Nephron progenitor cell (in vitro differentiated cells): ENCODE measurements at regions not wholly inside any gene's neighbourhood (a gene's known extent, or its start where the extent isn't known, plus 50 kb on each side); places are given as distances from the start of the nearest gene placed in this dataset.

Experiments used
- DNase-seq: peaks from one replicate; pipeline ENCODE4 v3.0.0; 2021
- H3K27ac Mint-ChIP-seq: 2 replicates; pipeline ENCODE4 v1.8.0; 2021; ENCODE audit warnings: mild to moderate bottlenecking, moderate library complexity, mixed read lengths
- H3K27me3 Mint-ChIP-seq: 2 replicates; pipeline ENCODE4 v1.8.0; 2021; ENCODE audit warnings: mild to moderate bottlenecking, low read depth, mixed read lengths; ENCODE audit not compliant: poor library complexity
- H3K36me3 Mint-ChIP-seq: 2 replicates; pipeline ENCODE4 v1.8.0; 2021; ENCODE audit warnings: low read depth, mixed read lengths
- H3K4me1 Mint-ChIP-seq: 2 replicates; pipeline ENCODE4 v1.8.0; 2021; ENCODE audit warnings: mixed read lengths
- H3K4me3 Mint-ChIP-seq: 2 replicates; pipeline ENCODE4 v1.8.0; 2021; ENCODE audit warnings: mild to moderate bottlenecking, moderate library complexity, mixed read lengths
- H3K9me3 Mint-ChIP-seq: 2 replicates; pipeline ENCODE4 v1.8.0; 2021; ENCODE audit warnings: mild to moderate bottlenecking, moderate library complexity, mixed read lengths
- CTCF ChIP-seq: fragments of 200-600 bp; sonication (generic); IDR thresholded peaks from 2 replicates; pipeline ENCODE4 v1.5.0; 2021; ENCODE audit warnings: antibody characterized with exemption

GRCh38 chr9:3012842-3013241, 168.9 kb upstream of the PUM3 start:
- no peak for TF ChIP-seq CTCF

GRCh38 chr9:3012245-3012644, 168.3 kb upstream of the PUM3 start:
- H3K27me3 Mint-ChIP-seq, result no peaks in the 10 kb centered on the region
- H3K4me3 Mint-ChIP-seq, result no peak overlapping the region
- no peaks in the 10 kb centered on the region for H3K9me3 Mint-ChIP-seq
- TF ChIP-seq CTCF, result no peak
- no peak for DNase-seq
- no peaks in the 10 kb centered on the region for H3K4me1 Mint-ChIP-seq
- H3K36me3 Mint-ChIP-seq, result no peaks in the 10 kb centered on the region
- no peak overlapping the region for H3K27ac Mint-ChIP-seq

More at GRCh38 chr9:3012842-3013241, 168.9 kb upstream of the PUM3 start:
- no peak for DNase-seq
- Mint-ChIP-seq H3K4me1 (no peaks in the 10 kb centered on the region), H3K27me3 (no peaks in the 10 kb centered on the region), H3K4me3 (no peak overlapping the region), H3K36me3 (no peaks in the 10 kb centered on the region), H3K27ac (no peak overlapping the region), H3K9me3 (no peaks in the 10 kb centered on the region)

- H3K27ac Mint-ChIP-seq, result no peak overlapping the region
- no peak for TF ChIP-seq CTCF
- no peaks in the 10 kb centered on the region for H3K36me3 Mint-ChIP-seq
- DNase-seq, result no peak
- no peaks in the 10 kb centered on the region for H3K27me3 Mint-ChIP-seq
- no peaks in the 10 kb centered on the region for H3K9me3 Mint-ChIP-seq
- no peak overlapping the region for H3K4me3 Mint-ChIP-seq
- no peaks in the 10 kb centered on the region for H3K4me1 Mint-ChIP-seq
Observed at GRCh38 chr9:3008091-3008490, 164.2 kb upstream of the PUM3 start.

GRCh38 chr9:3007326-3007725, 163.4 kb upstream of the PUM3 start:
- no peaks in the 10 kb centered on the region for H3K27me3 Mint-ChIP-seq
- no peaks in the 10 kb centered on the region for H3K9me3 Mint-ChIP-seq
- no peak for DNase-seq
- H3K27ac Mint-ChIP-seq, result no peak overlapping the region
- TF ChIP-seq CTCF, result no peak
- H3K36me3 Mint-ChIP-seq, result no peaks in the 10 kb centered on the region
- H3K4me3 Mint-ChIP-seq, result no peak overlapping the region
- H3K4me1 Mint-ChIP-seq, result no peaks in the 10 kb centered on the region

GRCh38 chr9:3006851-3007250, 163.0 kb upstream of the PUM3 start:
- Mint-ChIP-seq H3K27ac (no peak overlapping the region), H3K4me1 (no peaks in the 10 kb centered on the region), H3K4me3 (no peak overlapping the region), H3K9me3 (no peaks in the 10 kb centered on the region), H3K27me3 (no peaks in the 10 kb centered on the region), H3K36me3 (no peaks in the 10 kb centered on the region)
- TF ChIP-seq CTCF, result no peak
- DNase-seq, result no peak

- H3K27ac Mint-ChIP-seq, result no peak overlapping the region
- H3K36me3 Mint-ChIP-seq, result no peaks in the 10 kb centered on the region
- no peak overlapping the region for H3K4me3 Mint-ChIP-seq
- peaks cover 3% of the 10 kb centered on the region for H3K27me3 Mint-ChIP-seq
- no peak for TF ChIP-seq CTCF
- H3K4me1 Mint-ChIP-seq, result no peaks in the 10 kb centered on the region
- H3K9me3 Mint-ChIP-seq, result peaks cover 3% of the 10 kb centered on the region
- DNase-seq, result no peak
Observed at GRCh38 chr9:3004572-3004971, 160.7 kb upstream of the PUM3 start.
